NCI-H146 treated with DMSO at 0.1 percent for 48 hours (cell line): ENCODE measurements at regions not wholly inside any gene's neighbourhood (a gene's known extent, or its start where the extent isn't known, plus 50 kb on each side); places are given as distances from the start of the nearest gene placed in this dataset.

Experiments
- DNase-seq: peaks from one replicate; lab custom pipeline; 2025; ENCODE audit not compliant: unreplicated experiment; lab: John Stamatoyannopoulos, UW

GRCh38 chr6:95142101-95142500, 435.2 kb upstream of the MANEA start:
- no peak for DNase-seq

- DNase-seq = no peak
Measured at GRCh38 chr6:95142661-95143335, 434.5 kb upstream of the MANEA start.

GRCh38 chr6:95143408-95144180, 433.7 kb upstream of the MANEA start:
- peak; percentile 44 for DNase-seq

GRCh38 chr6:95145457-95145856, 431.9 kb upstream of the MANEA start:
- DNase-seq = no peak

- no peak for DNase-seq
Measured at GRCh38 chr6:95159557-95159956, 417.8 kb upstream of the MANEA start.

GRCh38 chr6:95169775-95170174, 407.6 kb upstream of the MANEA start:
- DNase-seq = no peak

- peak; percentile 87 for DNase-seq
Measured at GRCh38 chr6:95175927-95176675, 401.2 kb upstream of the MANEA start.

GRCh38 chr6:95185874-95186273, 391.5 kb upstream of the MANEA start:
- DNase-seq = peak; percentile 13

- no peak for DNase-seq
Measured at GRCh38 chr6:95186710-95187109, 390.6 kb upstream of the MANEA start.

- DNase-seq = no peak
Measured at GRCh38 chr6:95197590-95197989, 379.7 kb upstream of the MANEA start.

- DNase-seq = peak; percentile 53
Measured at GRCh38 chr6:95203153-95203754, 374.1 kb upstream of the MANEA start.

GRCh38 chr6:95204178-95204577, 373.2 kb upstream of the MANEA start:
- no peak for DNase-seq

- no peak for DNase-seq
Measured at GRCh38 chr6:95208621-95209020, 368.7 kb upstream of the MANEA start.

GRCh38 chr6:95209074-95209473, 368.3 kb upstream of the MANEA start:
- DNase-seq = no peak

- no peak for DNase-seq
Measured at GRCh38 chr6:95216555-95216954, 360.8 kb upstream of the MANEA start.

GRCh38 chr6:95227351-95227750, 350.0 kb upstream of the MANEA start:
- DNase-seq = peak; percentile 54

- peak; percentile 74 for DNase-seq
Measured at GRCh38 chr6:95228636-95229035, 348.7 kb upstream of the MANEA start.

GRCh38 chr6:95230071-95230740, 347.1 kb upstream of the MANEA start:
- no peak for DNase-seq

- DNase-seq = no peak
Measured at GRCh38 chr6:95231416-95231815, 345.9 kb upstream of the MANEA start.

GRCh38 chr6:95232446-95232845, 344.9 kb upstream of the MANEA start:
- no peak for DNase-seq

- no peak for DNase-seq
Measured at GRCh38 chr6:95233879-95234278, 343.5 kb upstream of the MANEA start.
